Neural cell (in vitro differentiated cells): ENCODE measurements at regions not wholly inside any gene's neighbourhood (a gene's known extent, or its start where the extent isn't known, plus 50 kb on each side); places are given as distances from the start of the nearest gene placed in this dataset.

Source experiments
- H2AFZ ChIP-seq: fragments of 200-600, 300-800 bp; sonication (generic), shearing (Covaris generic); 2 replicates; pipeline ENCODE4 v1.6.0; 2014; ENCODE audit warnings: low read depth, mild to moderate bottlenecking, antibody characterized with exemption, low read length, moderate library complexity
- H3F3A ChIP-seq: fragments of 200-600 bp; shearing (Covaris generic); 2 replicates; pipeline ENCODE4 v1.6.1; 2016; ENCODE audit warnings: mild to moderate bottlenecking, moderate library complexity, mixed read lengths, antibody characterized with exemption, low read length; ENCODE audit not compliant: insufficient read depth, poor library complexity, severe bottlenecking
- H3K27ac ChIP-seq: fragments of 200-600, 300-800 bp; sonication (generic), shearing (Covaris generic); 2 replicates; pipeline ENCODE4 v1.5.1; 2014; ENCODE audit warnings: mild to moderate bottlenecking, low read length, moderate library complexity
- H3K27me3 ChIP-seq: fragments of 300-800, 200-600 bp; sonication (generic), shearing (Covaris generic); 2 replicates; pipeline ENCODE4 v1.6.0; 2014; ENCODE audit warnings: mild to moderate bottlenecking, low read depth, low read length, moderate library complexity; ENCODE audit not compliant: insufficient read depth
- H3K36me3 ChIP-seq: fragments of 300-800, 200-600 bp; sonication (generic), shearing (Covaris generic); 2 replicates; pipeline ENCODE4 v1.5.1; 2014; ENCODE audit warnings: mild to moderate bottlenecking, antibody characterized with exemption, low read length, moderate library complexity; ENCODE audit not compliant: insufficient read depth
- H3K4me2 ChIP-seq: fragments of 300-800, 200-600 bp; sonication (generic), shearing (Covaris generic); 2 replicates; pipeline ENCODE4 v1.6.0; 2014; ENCODE audit warnings: mild to moderate bottlenecking, low read length
- H3K4me3 ChIP-seq: fragments of 300-800, 200-600 bp; sonication (generic), shearing (Covaris generic); 2 replicates; pipeline ENCODE4 v1.5.1; 2014; ENCODE audit warnings: mild to moderate bottlenecking, low read length, moderate library complexity
- H3K79me2 ChIP-seq: fragments of 200-600 bp; shearing (Covaris generic); replicated peaks from 2 replicates; pipeline ENCODE4 v1.6.0; 2014; ENCODE audit warnings: mild to moderate bottlenecking, low read length, moderate library complexity; ENCODE audit not compliant: insufficient read depth
- H3K9ac ChIP-seq: fragments of 300-800, 200-600 bp; sonication (generic), shearing (Covaris generic); 2 replicates; pipeline ENCODE4 v1.6.1; 2016; ENCODE audit warnings: mild to moderate bottlenecking, low read length, mixed read lengths
- H3K9me2 ChIP-seq: fragments of 200-600 bp; shearing (Covaris generic); 2 replicates; pipeline ENCODE4 v1.6.1; 2016; ENCODE audit warnings: mild to moderate bottlenecking, low read length, mixed read lengths; ENCODE audit not compliant: insufficient read depth
- H3K9me3 ChIP-seq: fragments of 200-600, 300-800 bp; sonication (generic), shearing (Covaris generic); 2 replicates; pipeline ENCODE4 v1.6.1; 2016; ENCODE audit warnings: mild to moderate bottlenecking, mixed run types, low read length, moderate library complexity, mixed read lengths
- H4K20me1 ChIP-seq: fragments of 200-600 bp; shearing (Covaris generic); 2 replicates; pipeline ENCODE4 v1.6.1; 2016; ENCODE audit warnings: mild to moderate bottlenecking, mixed run types; ENCODE audit not compliant: insufficient read depth
- EP300 ChIP-seq: fragments of 450-650 bp; conservative IDR thresholded peaks from 2 replicates; pipeline ENCODE4 v1.6.1; 2014; ENCODE audit warnings: antibody characterized with exemption, mild to moderate bottlenecking, moderate library complexity; ENCODE audit not compliant: poor library complexity, severe bottlenecking
- EZH2 ChIP-seq: fragments of 200-600, 300-800 bp; shearing (Covaris generic), sonication (generic); IDR thresholded peaks from 2 replicates; pipeline ENCODE4 v1.6.1; 2014; ENCODE audit warnings: antibody characterized with exemption, low read length, borderline replicate concordance, mild to moderate bottlenecking; ENCODE audit not compliant: insufficient read depth, poor library complexity, severe bottlenecking
- MXI1 ChIP-seq: fragments of 450-650 bp; conservative IDR thresholded peaks from 2 replicates; pipeline ENCODE4 v1.6.1; 2014; ENCODE audit warnings: antibody characterized with exemption, mild to moderate bottlenecking; ENCODE audit not compliant: poor library complexity, severe bottlenecking
- POLR2AphosphoS5 ChIP-seq: IDR thresholded peaks from 2 replicates; pipeline ENCODE4 v1.6.1; 2012
- RAD21 ChIP-seq: fragments of 450-650 bp; conservative IDR thresholded peaks from 2 replicates; pipeline ENCODE4 v1.6.1; 2014; ENCODE audit warnings: antibody characterized with exemption, mild to moderate bottlenecking, moderate library complexity
- SMC3 ChIP-seq: fragments of 450-650 bp; conservative IDR thresholded peaks from 2 replicates; pipeline ENCODE4 v1.6.1; 2014; ENCODE audit warnings: antibody characterized with exemption, mild to moderate bottlenecking, moderate library complexity; ENCODE audit not compliant: poor library complexity
- TAF1 ChIP-seq: IDR thresholded peaks from 2 replicates; pipeline ENCODE4 v1.6.1; 2012; ENCODE audit warnings: low read depth
- TF ChIP-seq, protein P1 (sequence below): fragments of 450-650 bp; IDR thresholded peaks from 2 replicates; pipeline ENCODE4 v1.5.1; 2014; ENCODE audit warnings: antibody characterized with exemption, mild to moderate bottlenecking, moderate library complexity; ENCODE audit not compliant: poor library complexity, severe bottlenecking
- TF ChIP-seq, protein P2 (sequence below): IDR thresholded peaks from 2 replicates; pipeline ENCODE4 v1.6.1; 2012; ENCODE audit warnings: borderline replicate concordance

DNA sequence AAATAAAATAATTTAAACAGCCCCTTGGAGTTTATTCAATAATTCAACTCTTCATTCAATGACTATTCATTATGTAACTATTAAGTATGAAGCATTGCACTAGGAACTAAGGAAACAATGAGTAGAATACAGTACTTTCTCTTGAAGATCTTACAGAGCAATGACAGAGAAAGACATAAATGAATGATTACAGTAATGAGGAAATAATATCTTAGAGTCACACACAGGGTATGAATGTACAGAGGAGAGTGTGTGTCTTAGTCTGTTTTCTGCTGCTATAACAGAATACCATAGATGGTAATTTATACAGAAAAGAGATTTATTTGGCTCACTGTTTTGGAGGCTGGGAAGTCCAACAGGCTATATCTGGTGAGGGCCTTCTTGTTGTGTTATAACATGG lies 120.5 kb upstream of the NRBF2 start:
- TF ChIP-seq, protein P1, sequence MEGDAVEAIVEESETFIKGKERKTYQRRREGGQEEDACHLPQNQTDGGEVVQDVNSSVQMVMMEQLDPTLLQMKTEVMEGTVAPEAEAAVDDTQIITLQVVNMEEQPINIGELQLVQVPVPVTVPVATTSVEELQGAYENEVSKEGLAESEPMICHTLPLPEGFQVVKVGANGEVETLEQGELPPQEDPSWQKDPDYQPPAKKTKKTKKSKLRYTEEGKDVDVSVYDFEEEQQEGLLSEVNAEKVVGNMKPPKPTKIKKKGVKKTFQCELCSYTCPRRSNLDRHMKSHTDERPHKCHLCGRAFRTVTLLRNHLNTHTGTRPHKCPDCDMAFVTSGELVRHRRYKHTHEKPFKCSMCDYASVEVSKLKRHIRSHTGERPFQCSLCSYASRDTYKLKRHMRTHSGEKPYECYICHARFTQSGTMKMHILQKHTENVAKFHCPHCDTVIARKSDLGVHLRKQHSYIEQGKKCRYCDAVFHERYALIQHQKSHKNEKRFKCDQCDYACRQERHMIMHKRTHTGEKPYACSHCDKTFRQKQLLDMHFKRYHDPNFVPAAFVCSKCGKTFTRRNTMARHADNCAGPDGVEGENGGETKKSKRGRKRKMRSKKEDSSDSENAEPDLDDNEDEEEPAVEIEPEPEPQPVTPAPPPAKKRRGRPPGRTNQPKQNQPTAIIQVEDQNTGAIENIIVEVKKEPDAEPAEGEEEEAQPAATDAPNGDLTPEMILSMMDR = no peak
- TF ChIP-seq POLR2AphosphoS5 (no peak), SMC3 (no peak), EP300 (no peak), MXI1 (no peak), TAF1 (no peak), RAD21 (no peak), EZH2 (no peak)
- TF ChIP-seq, protein P2, sequence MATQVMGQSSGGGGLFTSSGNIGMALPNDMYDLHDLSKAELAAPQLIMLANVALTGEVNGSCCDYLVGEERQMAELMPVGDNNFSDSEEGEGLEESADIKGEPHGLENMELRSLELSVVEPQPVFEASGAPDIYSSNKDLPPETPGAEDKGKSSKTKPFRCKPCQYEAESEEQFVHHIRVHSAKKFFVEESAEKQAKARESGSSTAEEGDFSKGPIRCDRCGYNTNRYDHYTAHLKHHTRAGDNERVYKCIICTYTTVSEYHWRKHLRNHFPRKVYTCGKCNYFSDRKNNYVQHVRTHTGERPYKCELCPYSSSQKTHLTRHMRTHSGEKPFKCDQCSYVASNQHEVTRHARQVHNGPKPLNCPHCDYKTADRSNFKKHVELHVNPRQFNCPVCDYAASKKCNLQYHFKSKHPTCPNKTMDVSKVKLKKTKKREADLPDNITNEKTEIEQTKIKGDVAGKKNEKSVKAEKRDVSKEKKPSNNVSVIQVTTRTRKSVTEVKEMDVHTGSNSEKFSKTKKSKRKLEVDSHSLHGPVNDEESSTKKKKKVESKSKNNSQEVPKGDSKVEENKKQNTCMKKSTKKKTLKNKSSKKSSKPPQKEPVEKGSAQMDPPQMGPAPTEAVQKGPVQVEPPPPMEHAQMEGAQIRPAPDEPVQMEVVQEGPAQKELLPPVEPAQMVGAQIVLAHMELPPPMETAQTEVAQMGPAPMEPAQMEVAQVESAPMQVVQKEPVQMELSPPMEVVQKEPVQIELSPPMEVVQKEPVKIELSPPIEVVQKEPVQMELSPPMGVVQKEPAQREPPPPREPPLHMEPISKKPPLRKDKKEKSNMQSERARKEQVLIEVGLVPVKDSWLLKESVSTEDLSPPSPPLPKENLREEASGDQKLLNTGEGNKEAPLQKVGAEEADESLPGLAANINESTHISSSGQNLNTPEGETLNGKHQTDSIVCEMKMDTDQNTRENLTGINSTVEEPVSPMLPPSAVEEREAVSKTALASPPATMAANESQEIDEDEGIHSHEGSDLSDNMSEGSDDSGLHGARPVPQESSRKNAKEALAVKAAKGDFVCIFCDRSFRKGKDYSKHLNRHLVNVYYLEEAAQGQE = no peak
- no peak overlapping the region for H2AFZ ChIP-seq
- H4K20me1 ChIP-seq = no peaks in the 10 kb centered on the region
- H3K4me3 ChIP-seq = no peak overlapping the region
- H3K36me3 ChIP-seq = no peaks in the 10 kb centered on the region
- no peaks in the 10 kb centered on the region for H3F3A ChIP-seq
- no peak overlapping the region for H3K27ac ChIP-seq
- no peak overlapping the region for H3K9ac ChIP-seq
- no peaks in the 10 kb centered on the region for H3K9me2 ChIP-seq
- H3K79me2 ChIP-seq = no peaks in the 10 kb centered on the region
- no peaks in the 10 kb centered on the region for H3K9me3 ChIP-seq
- H3K4me2 ChIP-seq = no peak overlapping the region
- no peaks in the 10 kb centered on the region for H3K27me3 ChIP-seq

DNA sequence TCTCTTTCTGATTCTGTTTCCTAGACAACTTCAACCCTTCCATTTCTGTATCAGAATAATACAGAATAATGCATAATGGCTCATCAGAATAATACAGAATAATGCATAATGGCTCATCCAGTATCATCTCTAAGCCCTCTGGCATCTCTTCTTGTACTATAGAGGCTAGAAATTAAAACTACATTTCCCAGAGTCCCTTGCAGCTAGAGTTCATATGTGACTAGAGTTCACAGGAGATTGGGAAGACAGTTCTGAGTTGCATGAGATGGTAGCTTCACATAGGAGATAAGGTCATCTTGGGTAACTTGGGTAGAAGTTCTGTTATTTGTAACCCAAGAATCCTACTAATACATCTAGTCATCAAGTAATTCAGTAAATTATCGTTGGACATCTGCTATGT lies 122.9 kb upstream of the NRBF2 start:
- Histone ChIP-seq H2AFZ (no peak overlapping the region), H3K9ac (peak overlapping the region; percentile 10), H3K36me3 (no peaks in the 10 kb centered on the region), H3K27ac (peak overlapping the region; percentile 71), H3K9me3 (no peaks in the 10 kb centered on the region), H3K4me2 (peak overlapping the region; percentile 58), H3K79me2 (no peaks in the 10 kb centered on the region), H3K27me3 (no peaks in the 10 kb centered on the region), H3F3A (no peaks in the 10 kb centered on the region), H3K9me2 (no peaks in the 10 kb centered on the region), H4K20me1 (no peaks in the 10 kb centered on the region), H3K4me3 (peak overlapping the region; percentile 42)
- TF ChIP-seq, protein P2 = no peak
- TF ChIP-seq EP300 = peak; percentile 9
